GM18511 (cell line): ENCODE measurements at regions not wholly inside any gene's neighbourhood (a gene's known extent, or its start where the extent isn't known, plus 50 kb on each side); places are given as distances from the start of the nearest gene placed in this dataset.
"Not testable (repeated sequence)": the region's sequence is repeated elsewhere in the genome, so short reads cannot be mapped to it uniquely, and the experiment has no call there.

Experiments used
- ATAC-seq: cut with Tn5 transposase; IDR thresholded peaks from one replicate; pipeline ENCODE4 v1.9.1; 2021; ENCODE audit warnings: mild to moderate bottlenecking, moderate library complexity; ENCODE audit not compliant: unreplicated experiment

GRCh38 chr4:16450724-16451123 lies 224.5 kb upstream of the TAPT1 start:
- no peak for ATAC-seq

- ATAC-seq, result no peak
Observed at GRCh38 chr4:16450031-16450430, 223.8 kb upstream of the TAPT1 start.

GRCh38 chr4:16449406-16449805 lies 223.1 kb upstream of the TAPT1 start:
- no peak for ATAC-seq

- no peak for ATAC-seq
Observed at GRCh38 chr4:16448241-16448840, 222.1 kb upstream of the TAPT1 start.

GRCh38 chr4:16443504-16444088 lies 217.3 kb upstream of the TAPT1 start:
- peak; percentile 87 for ATAC-seq

GRCh38 chr4:16442296-16442695 lies 216.0 kb upstream of the TAPT1 start:
- no peak for ATAC-seq

- ATAC-seq, result no peak
Observed at GRCh38 chr4:16439768-16440167, 213.5 kb upstream of the TAPT1 start.

- ATAC-seq, result no peak
Observed at GRCh38 chr4:16438986-16439385, 212.7 kb upstream of the TAPT1 start.

GRCh38 chr4:16437836-16438235 lies 211.6 kb upstream of the TAPT1 start:
- ATAC-seq, result no peak

- ATAC-seq, result no peak
Observed at GRCh38 chr4:16431866-16432265, 205.6 kb upstream of the TAPT1 start.

- ATAC-seq, result no peak
Observed at GRCh38 chr4:16418814-16419213, 192.5 kb upstream of the TAPT1 start.

- no peak for ATAC-seq
Observed at GRCh38 chr4:16417198-16417597, 190.9 kb upstream of the TAPT1 start.

GRCh38 chr4:16416601-16417000 lies 190.3 kb upstream of the TAPT1 start:
- no peak for ATAC-seq

GRCh38 chr4:16415751-16416150 lies 189.5 kb upstream of the TAPT1 start:
- ATAC-seq, result no peak

GRCh38 chr4:16413814-16414555 lies 187.7 kb upstream of the TAPT1 start:
- no peak for ATAC-seq

- no peak for ATAC-seq
Observed at GRCh38 chr4:16411501-16412085, 185.3 kb upstream of the TAPT1 start.

GRCh38 chr4:16393216-16393615 lies 166.9 kb upstream of the TAPT1 start:
- not testable (repeated sequence) for ATAC-seq

- no peak for ATAC-seq
Observed at GRCh38 chr4:16391196-16391595, 164.9 kb upstream of the TAPT1 start.

- no peak for ATAC-seq
Observed at GRCh38 chr4:16387448-16387847, 161.2 kb upstream of the TAPT1 start.

- ATAC-seq, result no peak
Observed at GRCh38 chr4:16386711-16387320, 160.5 kb upstream of the TAPT1 start.

- ATAC-seq, result no peak
Observed at GRCh38 chr4:16384576-16384975, 158.3 kb upstream of the TAPT1 start.

- ATAC-seq, result no peak
Observed at GRCh38 chr4:16382571-16382970, 156.3 kb upstream of the TAPT1 start.
